WTC11 (cell line): ENCODE measurements at regions not wholly inside any gene's neighbourhood (a gene's known extent, or its start where the extent isn't known, plus 50 kb on each side); places are given as distances from the start of the nearest gene placed in this dataset.

Source experiments
- ATAC-seq: fragments of 200-7000 bp; cut with Tn5 transposase; 2 replicates; pipeline ENCODE4 v1.10.0; 2021; ENCODE audit warnings: mild to moderate bottlenecking, moderate library complexity
- CTCF ChIA-PET: fragments of 300-600 bp; sonication (Branson Sonifier 250); formaldehyde crosslinking; loops from one replicate; lab custom pipeline; 2021; ENCODE audit warnings: antibody characterized with exemption; lab: Charles Lee
- POLR2A ChIA-PET: fragments of 350-600 bp; sonication (Branson Sonifier 250); formaldehyde crosslinking; loops from one replicate; lab custom pipeline; 2021; ENCODE audit warnings: antibody characterized with exemption; lab: Charles Lee
- DNase-seq: peaks from one replicate; pipeline ENCODE4 v3.0.0; 2021; ENCODE audit warnings: low spot score
- H3K27ac Mint-ChIP-seq: 2 replicates; pipeline ENCODE4 v1.8.0; 2021; ENCODE audit warnings: mixed read lengths
- H3K27me3 Mint-ChIP-seq: 2 replicates; pipeline ENCODE4 v1.8.0; 2021; ENCODE audit warnings: low read depth, mild to moderate bottlenecking, moderate library complexity, mixed read lengths
- H3K36me3 Mint-ChIP-seq: 2 replicates; pipeline ENCODE4 v1.8.0; 2021; ENCODE audit warnings: mixed read lengths
- H3K4me1 Mint-ChIP-seq: 2 replicates; pipeline ENCODE4 v1.8.0; 2022; ENCODE audit warnings: mixed read lengths
- H3K4me3 Mint-ChIP-seq: 2 replicates; pipeline ENCODE4 v1.8.0; 2021; ENCODE audit warnings: mild to moderate bottlenecking, moderate library complexity, mixed read lengths
- H3K9me3 Mint-ChIP-seq: 2 replicates; pipeline ENCODE4 v1.8.0; 2021; ENCODE audit warnings: mixed read lengths
- AR ChIP-seq: fragments of 250-450 bp; sonication (Bioruptor Pico); IDR thresholded peaks from 2 replicates; pipeline ENCODE4 v1.9.0; 2021; ENCODE audit warnings: mild to moderate bottlenecking
- CBFB ChIP-seq: sonication (generic); formaldehyde crosslinking; IDR thresholded peaks from 2 replicates; pipeline ENCODE4 v1.8.1; 2022; ENCODE audit warnings: mild to moderate bottlenecking, low read depth, missing genetic modification reagents
- CREM ChIP-seq: sonication (generic); formaldehyde crosslinking; IDR thresholded peaks from 2 replicates; pipeline ENCODE4 v1.8.1; 2022; ENCODE audit warnings: mild to moderate bottlenecking, missing genetic modification reagents, moderate library complexity
- E2F5 ChIP-seq: sonication (generic); formaldehyde crosslinking; IDR thresholded peaks from 2 replicates; pipeline ENCODE4 v1.8.1; 2022; ENCODE audit warnings: mild to moderate bottlenecking, moderate library complexity, missing genetic modification reagents
- IRF2 ChIP-seq: sonication (generic); formaldehyde crosslinking; IDR thresholded peaks from 2 replicates; pipeline ENCODE4 v1.8.0; 2022; ENCODE audit warnings: low read depth, missing genetic modification reagents, borderline replicate concordance
- JAZF1 ChIP-seq: fragments of 250-450 bp; sonication (Bioruptor Pico); IDR thresholded peaks from 2 replicates; pipeline ENCODE4 v1.9.0; 2021; ENCODE audit warnings: moderate library complexity, mild to moderate bottlenecking, inconsistent platforms
- NR1H2 ChIP-seq: sonication (generic); formaldehyde crosslinking; IDR thresholded peaks from 2 replicates; pipeline ENCODE4 v1.9.0; 2021; ENCODE audit warnings: mild to moderate bottlenecking, moderate library complexity, missing genetic modification reagents
- PRRX2 ChIP-seq: fragments of 250-450 bp; sonication (Bioruptor Pico); IDR thresholded peaks from 2 replicates; pipeline ENCODE4 v1.8.0; 2021; ENCODE audit warnings: mild to moderate bottlenecking
- ZNF232 ChIP-seq: sonication (generic); formaldehyde crosslinking; IDR thresholded peaks from 2 replicates; pipeline ENCODE4 v1.8.0; 2022; ENCODE audit warnings: mild to moderate bottlenecking, missing genetic modification reagents
- ZNF396 ChIP-seq: fragments of 250-450 bp; sonication (Bioruptor Pico); IDR thresholded peaks from 2 replicates; pipeline ENCODE4 v1.8.0; 2021; ENCODE audit warnings: mild to moderate bottlenecking, moderate library complexity, borderline replicate concordance
- TF ChIP-seq, protein P1 (sequence below): sonication (generic); formaldehyde crosslinking; IDR thresholded peaks from 2 replicates; pipeline ENCODE4 v1.8.1; 2022; ENCODE audit warnings: mild to moderate bottlenecking, missing genetic modification reagents, moderate library complexity, borderline replicate concordance
- TF ChIP-seq, protein P2 (sequence below): sonication (generic); formaldehyde crosslinking; IDR thresholded peaks from 2 replicates; pipeline ENCODE4 v1.8.1; 2023; ENCODE audit warnings: mild to moderate bottlenecking, moderate library complexity, missing genetic modification reagents
- TF ChIP-seq, protein P3 (sequence below): sonication (generic); formaldehyde crosslinking; IDR thresholded peaks from 2 replicates; pipeline ENCODE4 v1.8.0; 2022; ENCODE audit warnings: mild to moderate bottlenecking, missing genetic modification reagents
- TF ChIP-seq, protein P4 (sequence below): sonication (generic); formaldehyde crosslinking; IDR thresholded peaks from 2 replicates; pipeline ENCODE4 v1.8.0; 2022; ENCODE audit warnings: missing genetic modification reagents
- TF ChIP-seq, protein P5 (sequence below): sonication (generic); formaldehyde crosslinking; conservative IDR thresholded peaks from 2 replicates; pipeline ENCODE4 v1.8.1; 2022; ENCODE audit warnings: mild to moderate bottlenecking, missing genetic modification reagents

DNA sequence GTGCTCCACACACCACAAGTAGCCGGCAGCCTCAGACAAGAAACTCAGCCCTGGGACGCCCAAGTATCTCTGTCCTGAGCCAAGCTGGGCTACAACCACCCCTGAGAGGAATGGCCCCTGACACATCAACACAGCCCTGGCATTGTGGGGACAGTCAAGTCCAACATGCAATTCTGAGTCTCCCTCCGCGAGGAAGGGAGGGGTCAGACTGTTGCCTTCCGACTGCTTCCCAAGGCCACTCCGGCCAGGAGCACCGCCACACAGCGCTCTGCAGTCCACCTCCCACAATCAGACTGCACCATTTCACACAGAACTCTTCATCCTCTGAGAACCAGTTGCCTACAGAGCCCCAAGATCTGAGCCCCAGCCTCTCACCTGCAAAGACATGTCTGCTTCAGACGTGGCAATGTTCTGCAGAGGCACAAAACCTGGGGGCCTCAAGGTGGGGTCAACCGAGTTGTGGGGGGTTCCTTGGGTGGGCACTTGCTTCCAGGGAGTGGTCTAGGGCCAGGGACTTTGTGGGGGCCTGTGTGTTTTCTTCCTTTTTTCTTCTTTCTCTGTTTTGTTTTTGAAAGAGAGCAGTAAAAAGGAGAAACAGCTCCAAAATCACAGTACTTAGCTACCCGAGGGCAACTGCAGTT is 76.7 kb upstream of the SALL3 start (continued):
- TF ChIP-seq, protein P1, sequence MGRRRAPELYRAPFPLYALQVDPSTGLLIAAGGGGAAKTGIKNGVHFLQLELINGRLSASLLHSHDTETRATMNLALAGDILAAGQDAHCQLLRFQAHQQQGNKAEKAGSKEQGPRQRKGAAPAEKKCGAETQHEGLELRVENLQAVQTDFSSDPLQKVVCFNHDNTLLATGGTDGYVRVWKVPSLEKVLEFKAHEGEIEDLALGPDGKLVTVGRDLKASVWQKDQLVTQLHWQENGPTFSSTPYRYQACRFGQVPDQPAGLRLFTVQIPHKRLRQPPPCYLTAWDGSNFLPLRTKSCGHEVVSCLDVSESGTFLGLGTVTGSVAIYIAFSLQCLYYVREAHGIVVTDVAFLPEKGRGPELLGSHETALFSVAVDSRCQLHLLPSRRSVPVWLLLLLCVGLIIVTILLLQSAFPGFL (CRISPR knock-in tag), result no peak
- TF ChIP-seq, protein P2, sequence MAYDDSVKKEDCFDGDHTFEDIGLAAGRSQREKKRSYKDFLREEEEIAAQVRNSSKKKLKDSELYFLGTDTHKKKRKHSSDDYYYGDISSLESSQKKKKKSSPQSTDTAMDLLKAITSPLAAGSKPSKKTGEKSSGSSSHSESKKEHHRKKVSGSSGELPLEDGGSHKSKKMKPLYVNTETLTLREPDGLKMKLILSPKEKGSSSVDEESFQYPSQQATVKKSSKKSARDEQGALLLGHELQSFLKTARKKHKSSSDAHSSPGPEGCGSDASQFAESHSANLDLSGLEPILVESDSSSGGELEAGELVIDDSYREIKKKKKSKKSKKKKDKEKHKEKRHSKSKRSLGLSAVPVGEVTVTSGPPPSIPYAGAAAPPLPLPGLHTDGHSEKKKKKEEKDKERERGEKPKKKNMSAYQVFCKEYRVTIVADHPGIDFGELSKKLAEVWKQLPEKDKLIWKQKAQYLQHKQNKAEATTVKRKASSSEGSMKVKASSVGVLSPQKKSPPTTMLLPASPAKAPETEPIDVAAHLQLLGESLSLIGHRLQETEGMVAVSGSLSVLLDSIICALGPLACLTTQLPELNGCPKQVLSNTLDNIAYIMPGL, result no peak
- TF ChIP-seq PRRX2 (CRISPR knock-in tag) (no peak), ZNF232 (CRISPR knock-in tag) (no peak), NR1H2 (no peak)
- TF ChIP-seq, all 79 proteins: peak for 0

DNA sequence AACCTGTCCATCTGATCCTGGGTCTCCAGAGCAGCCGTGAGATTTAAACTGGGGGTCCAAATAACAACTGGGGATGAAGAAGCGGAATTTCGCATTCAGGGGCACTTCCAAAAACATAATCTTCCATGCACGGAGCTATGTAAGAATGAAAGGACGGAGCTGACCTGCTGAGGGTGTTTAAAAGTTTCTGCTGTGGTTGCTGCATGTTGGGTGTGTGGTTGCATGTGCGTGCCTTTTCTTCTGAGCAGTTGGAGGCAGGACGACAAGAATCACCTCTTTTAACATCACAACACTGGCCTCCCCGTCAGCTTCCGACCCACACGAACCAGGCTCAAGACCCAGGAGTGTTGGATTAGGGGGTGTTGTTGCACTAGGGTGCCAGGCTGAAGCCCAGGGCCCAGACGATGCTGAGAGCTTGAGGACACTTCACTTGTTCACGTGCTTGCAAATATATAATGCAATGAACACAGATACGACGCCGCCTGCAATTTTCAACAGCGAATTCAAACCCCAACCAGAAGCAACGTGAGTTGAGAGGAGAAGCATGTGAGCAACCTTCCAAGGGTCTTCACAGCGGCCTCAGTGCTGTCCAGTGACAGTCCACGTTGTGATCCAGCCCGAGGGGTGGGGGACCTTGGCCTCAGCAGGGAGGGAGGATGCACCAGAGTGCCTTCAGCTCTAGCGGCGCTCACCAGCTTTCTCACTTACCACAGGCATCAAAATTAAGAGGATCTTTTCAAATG is 76.0 kb upstream of the SALL3 start:
- TF ChIP-seq ZNF396 (CRISPR knock-in tag) (no peak), IRF2 (no peak), CBFB (CRISPR knock-in tag) (no peak), CREM (CRISPR knock-in tag) (no peak), E2F5 (CRISPR knock-in tag) (no peak), AR (CRISPR knock-in tag) (no peak), JAZF1 (CRISPR knock-in tag) (no peak)
- TF ChIP-seq, protein P1 (CRISPR knock-in tag), result no peak
- TF ChIP-seq, protein P3, sequence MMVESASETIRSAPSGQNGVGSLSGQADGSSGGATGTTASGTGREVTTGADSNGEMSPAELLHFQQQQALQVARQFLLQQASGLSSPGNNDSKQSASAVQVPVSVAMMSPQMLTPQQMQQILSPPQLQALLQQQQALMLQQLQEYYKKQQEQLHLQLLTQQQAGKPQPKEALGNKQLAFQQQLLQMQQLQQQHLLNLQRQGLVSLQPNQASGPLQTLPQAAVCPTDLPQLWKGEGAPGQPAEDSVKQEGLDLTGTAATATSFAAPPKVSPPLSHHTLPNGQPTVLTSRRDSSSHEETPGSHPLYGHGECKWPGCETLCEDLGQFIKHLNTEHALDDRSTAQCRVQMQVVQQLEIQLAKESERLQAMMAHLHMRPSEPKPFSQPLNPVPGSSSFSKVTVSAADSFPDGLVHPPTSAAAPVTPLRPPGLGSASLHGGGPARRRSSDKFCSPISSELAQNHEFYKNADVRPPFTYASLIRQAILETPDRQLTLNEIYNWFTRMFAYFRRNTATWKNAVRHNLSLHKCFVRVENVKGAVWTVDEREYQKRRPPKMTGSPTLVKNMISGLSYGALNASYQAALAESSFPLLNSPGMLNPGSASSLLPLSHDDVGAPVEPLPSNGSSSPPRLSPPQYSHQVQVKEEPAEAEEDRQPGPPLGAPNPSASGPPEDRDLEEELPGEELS, result no peak
- TF ChIP-seq, protein P4, sequence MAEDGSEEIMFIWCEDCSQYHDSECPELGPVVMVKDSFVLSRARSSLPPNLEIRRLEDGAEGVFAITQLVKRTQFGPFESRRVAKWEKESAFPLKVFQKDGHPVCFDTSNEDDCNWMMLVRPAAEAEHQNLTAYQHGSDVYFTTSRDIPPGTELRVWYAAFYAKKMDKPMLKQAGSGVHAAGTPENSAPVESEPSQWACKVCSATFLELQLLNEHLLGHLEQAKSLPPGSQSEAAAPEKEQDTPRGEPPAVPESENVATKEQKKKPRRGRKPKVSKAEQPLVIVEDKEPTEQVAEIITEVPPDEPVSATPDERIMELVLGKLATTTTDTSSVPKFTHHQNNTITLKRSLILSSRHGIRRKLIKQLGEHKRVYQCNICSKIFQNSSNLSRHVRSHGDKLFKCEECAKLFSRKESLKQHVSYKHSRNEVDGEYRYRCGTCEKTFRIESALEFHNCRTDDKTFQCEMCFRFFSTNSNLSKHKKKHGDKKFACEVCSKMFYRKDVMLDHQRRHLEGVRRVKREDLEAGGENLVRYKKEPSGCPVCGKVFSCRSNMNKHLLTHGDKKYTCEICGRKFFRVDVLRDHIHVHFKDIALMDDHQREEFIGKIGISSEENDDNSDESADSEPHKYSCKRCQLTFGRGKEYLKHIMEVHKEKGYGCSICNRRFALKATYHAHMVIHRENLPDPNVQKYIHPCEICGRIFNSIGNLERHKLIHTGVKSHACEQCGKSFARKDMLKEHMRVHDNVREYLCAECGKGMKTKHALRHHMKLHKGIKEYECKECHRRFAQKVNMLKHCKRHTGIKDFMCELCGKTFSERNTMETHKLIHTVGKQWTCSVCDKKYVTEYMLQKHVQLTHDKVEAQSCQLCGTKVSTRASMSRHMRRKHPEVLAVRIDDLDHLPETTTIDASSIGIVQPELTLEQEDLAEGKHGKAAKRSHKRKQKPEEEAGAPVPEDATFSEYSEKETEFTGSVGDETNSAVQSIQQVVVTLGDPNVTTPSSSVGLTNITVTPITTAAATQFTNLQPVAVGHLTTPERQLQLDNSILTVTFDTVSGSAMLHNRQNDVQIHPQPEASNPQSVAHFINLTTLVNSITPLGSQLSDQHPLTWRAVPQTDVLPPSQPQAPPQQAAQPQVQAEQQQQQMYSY (CRISPR knock-in tag), result no peak
- TF ChIP-seq, protein P5, sequence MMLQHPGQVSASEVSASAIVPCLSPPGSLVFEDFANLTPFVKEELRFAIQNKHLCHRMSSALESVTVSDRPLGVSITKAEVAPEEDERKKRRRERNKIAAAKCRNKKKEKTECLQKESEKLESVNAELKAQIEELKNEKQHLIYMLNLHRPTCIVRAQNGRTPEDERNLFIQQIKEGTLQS, result no peak
- no peak overlapping the region for H3K4me3 Mint-ChIP-seq
- H3K36me3 Mint-ChIP-seq, result peaks cover 3% of the 10 kb centered on the region
- no peak for DNase-seq
- peaks cover 3% of the 10 kb centered on the region; the same call in 1 of the 2 replicates for H3K27me3 Mint-ChIP-seq
- no peak overlapping the region for H3K27ac Mint-ChIP-seq
- ChIA-PET CTCF (interaction anchor here (0.6 to 1.4 kb wide), 4 partner anchors 19 to 105 kb away, joined by 3 to 6 read pairs (median 4); no protein-coding TSS in a partner anchor), POLR2A (no interaction called here)
- H3K4me1 Mint-ChIP-seq, result peaks cover 21% of the 10 kb centered on the region
- H3K9me3 Mint-ChIP-seq, result peaks cover 16% of the 10 kb centered on the region
- no peak for ATAC-seq
